H9 (cell line): ENCODE measurements at regions not wholly inside any gene's neighbourhood (a gene's known extent, or its start where the extent isn't known, plus 50 kb on each side); places are given as distances from the start of the nearest gene placed in this dataset.

Source experiments
- DNase-seq: peaks from one replicate; pipeline ENCODE4 v3.0.0-alpha.2; 2017
- H2AFZ ChIP-seq: one replicate; pipeline ENCODE4 v1.6.1; 2013; ENCODE audit warnings: mild to moderate bottlenecking, low read length, control low read depth, moderate library complexity
- H2AK5ac ChIP-seq: 2 replicates; pipeline ENCODE4 v1.6.1; 2013; ENCODE audit warnings: low read length, control low read depth, mixed read lengths; ENCODE audit not compliant: insufficient read length
- H2BK120ac ChIP-seq: one replicate; pipeline ENCODE4 v1.6.1; 2013; ENCODE audit warnings: low read depth, mild to moderate bottlenecking, low read length, control low read depth, inconsistent platforms; ENCODE audit not compliant: poor library complexity, severe bottlenecking
- H2BK12ac ChIP-seq: 2 replicates; pipeline ENCODE4 v1.6.1; 2013; ENCODE audit warnings: low read length, control low read depth, mixed read lengths, low read depth; ENCODE audit not compliant: insufficient read length
- H2BK15ac ChIP-seq: 2 replicates; pipeline ENCODE4 v1.6.1; 2013; ENCODE audit warnings: low read depth, low read length, control low read depth
- H2BK20ac ChIP-seq: one replicate; pipeline ENCODE4 v1.6.1; 2013; ENCODE audit warnings: low read depth, mild to moderate bottlenecking, low read length, control low read depth, inconsistent platforms; ENCODE audit not compliant: poor library complexity, severe bottlenecking
- H2BK5ac ChIP-seq: 2 replicates; pipeline ENCODE4 v1.6.1; 2013; ENCODE audit warnings: low read length, control low read depth, mixed read lengths; ENCODE audit not compliant: insufficient read length
- H3K14ac ChIP-seq: 2 replicates; pipeline ENCODE4 v1.6.1; 2013; ENCODE audit warnings: low read length, control low read depth; ENCODE audit not compliant: insufficient read depth
- H3K18ac ChIP-seq: 2 replicates; pipeline ENCODE4 v1.6.1; 2013; ENCODE audit warnings: low read depth, mild to moderate bottlenecking, mixed read lengths, low read length, control low read depth; ENCODE audit not compliant: insufficient read length
- H3K23ac ChIP-seq: 2 replicates; pipeline ENCODE4 v1.6.1; 2013; ENCODE audit warnings: low read length, control low read depth, mixed read lengths, low read depth; ENCODE audit not compliant: insufficient read length
- H3K23me2 ChIP-seq: 2 replicates; pipeline ENCODE4 v1.6.1; 2013; ENCODE audit warnings: low read depth, mild to moderate bottlenecking, mixed read lengths, low read length, control low read depth; ENCODE audit not compliant: insufficient read length, poor library complexity, severe bottlenecking
- H3K27ac ChIP-seq: 2 replicates; pipeline ENCODE4 v1.5.1; 2013; ENCODE audit warnings: low read length, control low read depth, mixed read lengths, low read depth; ENCODE audit not compliant: insufficient read length
- H3K27me3 ChIP-seq: 2 replicates; pipeline ENCODE4 v1.6.1; 2013; ENCODE audit warnings: low read length, control low read depth, inconsistent platforms; ENCODE audit not compliant: insufficient read depth
- H3K4ac ChIP-seq: 2 replicates; pipeline ENCODE4 v1.6.1; 2013; ENCODE audit warnings: low read depth, mild to moderate bottlenecking, control low read depth, inconsistent platforms, low read length, moderate library complexity
- H3K4me1 ChIP-seq: 2 replicates; pipeline ENCODE4 v1.6.1; 2013; ENCODE audit warnings: low read length, control low read depth, inconsistent platforms; ENCODE audit not compliant: insufficient read depth
- H3K4me2 ChIP-seq: 2 replicates; pipeline ENCODE4 v1.6.1; 2013; ENCODE audit warnings: low read length, control low read depth, mixed read lengths; ENCODE audit not compliant: insufficient read length, insufficient read depth
- H3K56ac ChIP-seq: 2 replicates; pipeline ENCODE4 v1.6.1; 2013; ENCODE audit warnings: low read depth, mild to moderate bottlenecking, mixed read lengths, low read length, control low read depth; ENCODE audit not compliant: insufficient read length
- H3K79me1 ChIP-seq: 2 replicates; pipeline ENCODE4 v1.6.1; 2013; ENCODE audit warnings: low read depth, mild to moderate bottlenecking, moderate library complexity, low read length, control low read depth, inconsistent platforms; ENCODE audit not compliant: insufficient read depth, poor library complexity, severe bottlenecking
- H3K79me2 ChIP-seq: 2 replicates; pipeline ENCODE4 v1.6.1; 2013; ENCODE audit warnings: low read length, control low read depth, inconsistent platforms; ENCODE audit not compliant: insufficient read depth
- H3K9ac ChIP-seq: 2 replicates; pipeline ENCODE4 v1.6.1; 2013; ENCODE audit warnings: low read length, control low read depth, mixed read lengths; ENCODE audit not compliant: insufficient read length; ENCODE audit errors: extremely low read depth
- H3K9me3 ChIP-seq: one replicate; pipeline ENCODE4 v1.6.1; 2013; ENCODE audit warnings: low read depth, low read length, inconsistent platforms; ENCODE audit not compliant: control insufficient read depth
- H3T11ph ChIP-seq: one replicate; pipeline ENCODE4 v1.6.1; 2013; ENCODE audit warnings: mild to moderate bottlenecking, low read length, control low read depth, inconsistent platforms
- H4K20me1 ChIP-seq: one replicate; pipeline ENCODE4 v1.6.1; 2013; ENCODE audit not compliant: control insufficient read depth, insufficient read length, insufficient read depth
- H4K5ac ChIP-seq: 2 replicates; pipeline ENCODE4 v1.6.1; 2013; ENCODE audit warnings: low read depth, mild to moderate bottlenecking, mixed read lengths, low read length, control low read depth; ENCODE audit not compliant: insufficient read length
- H4K8ac ChIP-seq: replicated peaks from 2 replicates; pipeline ENCODE4 v1.6.1; 2013; ENCODE audit warnings: low read length, control low read depth, mixed read lengths, low read depth; ENCODE audit not compliant: insufficient read length
- H4K91ac ChIP-seq: 2 replicates; pipeline ENCODE4 v1.6.1; 2013; ENCODE audit warnings: low read depth, mild to moderate bottlenecking, moderate library complexity, mixed read lengths, low read length, control low read depth; ENCODE audit not compliant: insufficient read length
- H3K27ac Mint-ChIP-seq, 3 experiments: 2 replicates in 2 of 3; 3 replicates in 1 of 3; pipeline ENCODE4 v1.8.0; 2020 to 2021; ENCODE audit warnings: mixed read lengths in 3 of 3, mild to moderate bottlenecking in 1 of 3, moderate library complexity in 1 of 3
- H3K27me3 Mint-ChIP-seq: 2 replicates; pipeline ENCODE4 v1.8.0; 2021; ENCODE audit warnings: low read depth, mild to moderate bottlenecking, moderate library complexity, mixed read lengths
- H3K36me3 Mint-ChIP-seq, 3 experiments: 2 replicates in 2 of 3; 3 replicates in 1 of 3; pipeline ENCODE4 v1.8.0; 2020 to 2021; ENCODE audit warnings: low read depth in 3 of 3, mixed read lengths in 3 of 3; ENCODE audit not compliant: insufficient read depth in 1 of 3
- H3K4me1 Mint-ChIP-seq, 2 experiments: 2 replicates each; pipeline ENCODE4 v1.8.0; 2020; ENCODE audit warnings: mixed read lengths in 2 of 2
- H3K4me3 Mint-ChIP-seq, 2 experiments: 2 replicates in 1 of 2; 3 replicates in 1 of 2; pipeline ENCODE4 v1.8.0; 2020 to 2021; ENCODE audit warnings: mild to moderate bottlenecking in 2 of 2, mixed read lengths in 2 of 2, moderate library complexity in 1 of 2
- H3K9me3 Mint-ChIP-seq, 2 experiments: 2 replicates in 1 of 2; 3 replicates in 1 of 2; pipeline ENCODE4 v1.8.0; 2020; ENCODE audit warnings: mild to moderate bottlenecking in 2 of 2, mixed read lengths in 2 of 2, moderate library complexity in 1 of 2
- CTCF ChIP-seq: fragments of 200-600 bp; sonication (generic); conservative IDR thresholded peaks from 3 replicates; pipeline ENCODE4 v1.8.0; 2021; ENCODE audit warnings: antibody characterized with exemption, mild to moderate bottlenecking
- WGBS: extraction: QIAGEN DNeasy Blood & Tissue Kit; methylation state at CpG from one replicate; pipeline ENCODE4 v1.1.7; 2013; ENCODE audit warnings: missing lambda C conversion rate, low lambda C conversion rate, mixed read lengths; ENCODE audit not compliant: insufficient read length; ENCODE audit errors: extremely low coverage; 5-methylcytosine and 5-hydroxymethylcytosine counted together

GRCh38 chr2:12177455-12178288 is 431.2 kb downstream of the LPIN1 start:
- no peak overlapping the region for H4K5ac ChIP-seq
- H4K20me1 ChIP-seq: no peaks in the 10 kb centered on the region
- H3K27me3 ChIP-seq: 0 out of 2 replicates have a peak, but pooled peaks cover 1% of the 10 kb centered on the region
- no peak overlapping the region for H3T11ph ChIP-seq
- Mint-ChIP-seq H3K4me3 (no peak overlapping the region), H3K4me1 (peaks cover 0 to 8% of the 10 kb centered on the region in 2 experiments; a peak in 2 of 4 replicates), H3K9me3 (no peaks in the 10 kb centered on the region), H3K36me3 (no peaks in the 10 kb centered on the region), H3K27ac (no peak overlapping the region), H3K27me3 (peaks cover 29% of the 10 kb centered on the region)
- H3K14ac ChIP-seq: no peak overlapping the region
- H3K4me2 ChIP-seq: no peak overlapping the region
- no peaks in the 10 kb centered on the region for H3K4me1 ChIP-seq
- no peak overlapping the region for H2BK120ac ChIP-seq
- no peak overlapping the region for H2BK12ac ChIP-seq
- H3K9me3 ChIP-seq: no peaks in the 10 kb centered on the region
- no peak overlapping the region for H2AK5ac ChIP-seq
- H3K23ac ChIP-seq: no peak overlapping the region
- H4K91ac ChIP-seq: no peak overlapping the region
- no peaks in the 10 kb centered on the region for H3K79me1 ChIP-seq
- no peaks in the 10 kb centered on the region for H3K79me2 ChIP-seq
- H2AFZ ChIP-seq: no peak overlapping the region
- H2BK15ac ChIP-seq: no peak overlapping the region
- H3K56ac ChIP-seq: no peak overlapping the region
- H4K8ac ChIP-seq: no peak overlapping the region
- WGBS: no CpG with 5 or more reads among the region's 4 CpGs
- no peak for TF ChIP-seq CTCF
- no peak overlapping the region for H3K18ac ChIP-seq
- no peak overlapping the region for H2BK5ac ChIP-seq
- no peak overlapping the region for H3K4ac ChIP-seq
- no peak overlapping the region for H3K9ac ChIP-seq
- H2BK20ac ChIP-seq: no peak overlapping the region
- DNase-seq: no peak
- H3K27ac ChIP-seq: no peak overlapping the region
- H3K23me2 ChIP-seq: no peaks in the 10 kb centered on the region
